Lower leg skin (tissue), 4 donors: ENCODE measurements at regions not wholly inside any gene's neighbourhood (a gene's known extent, or its start where the extent isn't known, plus 50 kb on each side); places are given as distances from the start of the nearest gene placed in this dataset.

Experiments
- DNase-seq, 2 donors: peaks; one replicate each; pipeline ENCODE4 v3.0.0-alpha.2; 2019; ENCODE audit warnings: low spot score in 2 of 2
- H3K4me3 ChIP-seq: fragments of 200-600 bp; sonication (generic); 2 replicates; pipeline ENCODE4 v1.5.1; 2017; ENCODE audit warnings: mild to moderate bottlenecking, low read depth; ENCODE audit not compliant: poor library complexity, severe bottlenecking
- CTCF ChIP-seq, 3 donors: fragments of 450-650 bp; IDR thresholded peaks; one replicate each; pipeline ENCODE4 v1.5.1; 2016; ENCODE audit warnings: antibody characterized with exemption in 3 of 3, mild to moderate bottlenecking in 3 of 3, moderate library complexity in 2 of 3
- POLR2A ChIP-seq, 2 donors: fragments of 450-650 bp; IDR thresholded peaks; one replicate each; pipeline ENCODE4 v1.6.1; 2016 to 2017; ENCODE audit warnings: antibody characterized with exemption in 2 of 2, mild to moderate bottlenecking in 1 of 2, moderate library complexity in 1 of 2
- WGBS, 2 donors: methylation state at CpG; one replicate each; pipeline ENCODE4 v1.1.5; 2018; 5-methylcytosine and 5-hydroxymethylcytosine counted together
- intact Hi-C: fragments of 100-400 bp; cut with DNase I; formaldehyde crosslinking; loops from one replicate; pipeline ENCODE4 v1.15.0; 2023; ENCODE audit warnings: low total_unique reads

- H3K4me3 ChIP-seq: no peak overlapping the region
- 76 to 79% methylated on average over 4 of the region's 4 CpGs for WGBS, 2 donors
- TF ChIP-seq POLR2A (IDR thresholded peaks at IDR 0.05) (no peak), CTCF (IDR thresholded peaks at IDR 0.05) (no peak)
- intact Hi-C loops: no loop called here
- DNase-seq: no peak
Measured at GRCh38 chr13:94938124-94938523, 225.8 kb upstream of the SOX21 start.

GRCh38 chr13:94936633-94937032 is 224.3 kb upstream of the SOX21 start:
- TF ChIP-seq POLR2A (IDR thresholded peaks at IDR 0.05): no peak
- no peak for TF ChIP-seq CTCF (IDR thresholded peaks at IDR 0.05)
- intact Hi-C loops: no loop called here
- no peak for DNase-seq
- H3K4me3 ChIP-seq: no peak overlapping the region

GRCh38 chr13:94933936-94934335 is 221.6 kb upstream of the SOX21 start:
- intact Hi-C loops: no loop called here
- no peak for DNase-seq
- no peak for TF ChIP-seq CTCF (IDR thresholded peaks at IDR 0.05)
- no peak for TF ChIP-seq POLR2A (IDR thresholded peaks at IDR 0.05)
- WGBS, 2 donors: 84% methylated on average over 4 of the region's 4 CpGs
- no peak overlapping the region for H3K4me3 ChIP-seq

- intact Hi-C loops: no loop called here
- no peak overlapping the region for H3K4me3 ChIP-seq
- no peak for DNase-seq
- TF ChIP-seq POLR2A (IDR thresholded peaks at IDR 0.05): no peak
- TF ChIP-seq CTCF (IDR thresholded peaks at IDR 0.05): no peak
- 93 to 94% methylated on average over 4 of the region's 4 CpGs for WGBS, 2 donors
Measured at GRCh38 chr13:94933230-94933751, 220.9 kb upstream of the SOX21 start.

- no peak overlapping the region for H3K4me3 ChIP-seq
- intact Hi-C loops: no loop called here
- no peak for TF ChIP-seq CTCF (IDR thresholded peaks at IDR 0.05)
- no peak for TF ChIP-seq POLR2A (IDR thresholded peaks at IDR 0.05)
- WGBS, 2 donors: 42 to 47% methylated on average over 5 of the region's 5 CpGs
- DNase-seq: no peak
Measured at GRCh38 chr13:94928127-94928775, 215.9 kb upstream of the SOX21 start.

GRCh38 chr13:94925263-94925662 is 212.9 kb upstream of the SOX21 start:
- TF ChIP-seq POLR2A (IDR thresholded peaks at IDR 0.05) (no peak), CTCF (IDR thresholded peaks at IDR 0.05) (no peak)
- intact Hi-C loops: no loop called here
- no peak for DNase-seq
- WGBS, 2 donors: 63 to 70% methylated on average over 3 of the region's 3 CpGs
- H3K4me3 ChIP-seq: no peak overlapping the region
